ENCODE measurements at regions not wholly inside any gene's neighbourhood (a gene's known extent, or its start where the extent isn't known, plus 50 kb on each side); places are given as distances from the start of the nearest gene placed in this dataset.

GRCh38 chr14:97319691-97320090 is 522.5 kb downstream of the VRK1 start:
- POLR2A ChIA-PET: interaction anchor here in 1 of 2 donors (0.7 kb wide), 1 partner anchor 400 kb away, joined by 4 read pairs; no protein-coding TSS in a partner anchor
- H3K27me3 Mint-ChIP-seq: no peaks in the 10 kb centered on the region
- H3K9me3 Mint-ChIP-seq: peaks cover 0 to 10% (median 7%) of the 10 kb centered on the region in 3 donors
- no peak overlapping the region for H3K27ac Mint-ChIP-seq
- no peaks in the 10 kb centered on the region for H3K27me3 ChIP-seq (replicated peaks in 1 of 2; ENCODE audit: control insufficient read depth in 2 of 2, extremely low read depth in 1 of 2, insufficient read depth in 2 of 2, low read length in 1 of 2)
- no peak for DNase-seq
- no peak overlapping the region for H3K4me3 ChIP-seq (ENCODE audit: control insufficient read depth in 1 of 2, extremely low read depth in 1 of 2, low read length in 1 of 2)
- H3K36me3 Mint-ChIP-seq: no peaks in the 10 kb centered on the region
- H3K36me3 ChIP-seq (ENCODE audit: control insufficient read depth in 2 of 2, extremely low read depth in 1 of 2, insufficient read depth in 1 of 2, low read length in 1 of 2): no peaks in the 10 kb centered on the region
- H3K27ac ChIP-seq (ENCODE audit: low read length): no peak overlapping the region
- peaks cover 0 to 4% (median 2%) of the 10 kb centered on the region in 3 donors for H3K4me1 Mint-ChIP-seq
- WGBS (ENCODE audit: insufficient coverage): no CpG with 5 or more reads among the region's 3 CpGs
- CTCF ChIA-PET: no interaction called here
- ATAC-seq (replicated peaks in 1 of 4): no peak
- no peaks in the 10 kb centered on the region for H3K4me1 ChIP-seq (ENCODE audit: control insufficient read depth in 1 of 2, extremely low read depth in 1 of 2, insufficient read depth in 2 of 2, low read length in 2 of 2)
- no peaks in the 10 kb centered on the region for H3K9me3 ChIP-seq
- H3K4me3 Mint-ChIP-seq: no peak overlapping the region

- Mint-ChIP-seq H3K4me3 (no peak overlapping the region), H3K4me1 (peaks cover 21 to 25% (median 23%) of the 10 kb centered on the region in 3 donors), H3K36me3 (no peaks in the 10 kb centered on the region), H3K27me3 (no peaks in the 10 kb centered on the region), H3K27ac (no peak overlapping the region), H3K9me3 (no peaks in the 10 kb centered on the region)
- Histone ChIP-seq H3K4me3 (ENCODE audit: control insufficient read depth in 1 of 2, extremely low read depth in 1 of 2, low read length in 1 of 2) (no peak overlapping the region), H3K4me1 (ENCODE audit: control insufficient read depth in 1 of 2, extremely low read depth in 1 of 2, insufficient read depth in 2 of 2, low read length in 2 of 2) (peaks cover 7 to 21% of the 10 kb centered on the region in 2 experiments), H3K36me3 (ENCODE audit: control insufficient read depth in 2 of 2, extremely low read depth in 1 of 2, insufficient read depth in 1 of 2, low read length in 1 of 2) (no peaks in the 10 kb centered on the region), H3K27me3 (replicated peaks in 1 of 2; ENCODE audit: control insufficient read depth in 2 of 2, extremely low read depth in 1 of 2, insufficient read depth in 2 of 2, low read length in 1 of 2) (no peaks in the 10 kb centered on the region), H3K9me3 (no peaks in the 10 kb centered on the region), H3K27ac (ENCODE audit: low read length) (no peak overlapping the region)
- DNase-seq (no peak), ATAC-seq (replicated peaks in 1 of 4) (no peak)
- WGBS (ENCODE audit: insufficient coverage): no CpG with 5 or more reads among the region's 3 CpGs
- ChIA-PET POLR2A (no interaction called here), CTCF (no interaction called here)
These were observed 531.6 kb downstream of the VRK1 start for GRCh38 chr14:97328743-97329142.

GRCh38 chr14:97329701-97330100 is 532.5 kb downstream of the VRK1 start:
- Mint-ChIP-seq H3K36me3 (no peaks in the 10 kb centered on the region), H3K9me3 (no peaks in the 10 kb centered on the region), H3K4me1 (peaks cover 21 to 25% (median 23%) of the 10 kb centered on the region in 3 donors), H3K27me3 (no peaks in the 10 kb centered on the region), H3K4me3 (no peak overlapping the region), H3K27ac (no peak overlapping the region)
- WGBS (ENCODE audit: insufficient coverage): no CpG with 5 or more reads among the region's 2 CpGs
- DNase-seq (no peak), ATAC-seq (replicated peaks in 1 of 4) (no peak)
- ChIA-PET CTCF (no interaction called here), POLR2A (no interaction called here)
- H3K27me3 ChIP-seq (replicated peaks in 1 of 2; ENCODE audit: control insufficient read depth in 2 of 2, extremely low read depth in 1 of 2, insufficient read depth in 2 of 2, low read length in 1 of 2): no peaks in the 10 kb centered on the region
- H3K4me3 ChIP-seq (ENCODE audit: control insufficient read depth in 1 of 2, extremely low read depth in 1 of 2, low read length in 1 of 2): no peak overlapping the region
- no peaks in the 10 kb centered on the region for H3K9me3 ChIP-seq
- H3K36me3 ChIP-seq (ENCODE audit: control insufficient read depth in 2 of 2, extremely low read depth in 1 of 2, insufficient read depth in 1 of 2, low read length in 1 of 2): no peaks in the 10 kb centered on the region
- no peak overlapping the region for H3K27ac ChIP-seq (ENCODE audit: low read length)
- peaks cover 7 to 21% of the 10 kb centered on the region in 2 experiments for H3K4me1 ChIP-seq (ENCODE audit: control insufficient read depth in 1 of 2, extremely low read depth in 1 of 2, insufficient read depth in 2 of 2, low read length in 2 of 2)

GRCh38 chr14:97331058-97331457 is 533.9 kb downstream of the VRK1 start:
- ATAC-seq (replicated peaks in 1 of 4) (no peak), DNase-seq (no peak)
- Histone ChIP-seq H3K36me3 (ENCODE audit: control insufficient read depth in 2 of 2, extremely low read depth in 1 of 2, insufficient read depth in 1 of 2, low read length in 1 of 2) (no peaks in the 10 kb centered on the region), H3K4me3 (ENCODE audit: control insufficient read depth in 1 of 2, extremely low read depth in 1 of 2, low read length in 1 of 2) (no peak overlapping the region), H3K9me3 (no peaks in the 10 kb centered on the region), H3K27ac (ENCODE audit: low read length) (no peak overlapping the region), H3K27me3 (replicated peaks in 1 of 2; ENCODE audit: control insufficient read depth in 2 of 2, extremely low read depth in 1 of 2, insufficient read depth in 2 of 2, low read length in 1 of 2) (no peaks in the 10 kb centered on the region), H3K4me1 (ENCODE audit: control insufficient read depth in 1 of 2, extremely low read depth in 1 of 2, insufficient read depth in 2 of 2, low read length in 2 of 2) (peaks cover 11 to 24% of the 10 kb centered on the region in 2 experiments)
- Mint-ChIP-seq H3K4me1 (peaks cover 24 to 28% (median 27%) of the 10 kb centered on the region in 3 donors), H3K9me3 (peaks cover 0 to 3% (median 0%) of the 10 kb centered on the region in 3 donors), H3K36me3 (no peaks in the 10 kb centered on the region), H3K4me3 (peak overlapping the region in 1 of 3 donors; percentile 48), H3K27me3 (no peaks in the 10 kb centered on the region), H3K27ac (peak overlapping the region in 1 of 2 donors; percentile 25)
- WGBS (ENCODE audit: insufficient coverage): no CpG with 5 or more reads among the region's 3 CpGs
- ChIA-PET CTCF (interaction anchor here (0.6 kb wide), 4 partner anchors 247 to 1240 kb away, joined by 3 to 6 read pairs (median 4); no protein-coding TSS in a partner anchor), POLR2A (interaction anchor here in 1 of 2 donors (0.6 kb wide), 1 partner anchor 764 kb away, joined by 3 read pairs; no protein-coding TSS in a partner anchor)

- Histone ChIP-seq H3K27ac (ENCODE audit: low read length) (no peak overlapping the region), H3K4me3 (ENCODE audit: control insufficient read depth in 1 of 2, extremely low read depth in 1 of 2, low read length in 1 of 2) (no peak overlapping the region), H3K4me1 (ENCODE audit: control insufficient read depth in 1 of 2, extremely low read depth in 1 of 2, insufficient read depth in 2 of 2, low read length in 2 of 2) (peaks cover 16 to 28% of the 10 kb centered on the region in 2 experiments), H3K27me3 (replicated peaks in 1 of 2; ENCODE audit: control insufficient read depth in 2 of 2, extremely low read depth in 1 of 2, insufficient read depth in 2 of 2, low read length in 1 of 2) (no peaks in the 10 kb centered on the region), H3K9me3 (no peaks in the 10 kb centered on the region), H3K36me3 (ENCODE audit: control insufficient read depth in 2 of 2, extremely low read depth in 1 of 2, insufficient read depth in 1 of 2, low read length in 1 of 2) (no peaks in the 10 kb centered on the region)
- ATAC-seq (replicated peaks in 1 of 4) (no peak), DNase-seq (no peak)
- H3K36me3 Mint-ChIP-seq: no peaks in the 10 kb centered on the region
- no peaks in the 10 kb centered on the region for H3K27me3 Mint-ChIP-seq
- H3K4me3 Mint-ChIP-seq: peak overlapping the region in 1 of 3 donors; percentile 48
- H3K9me3 Mint-ChIP-seq: peaks cover 0 to 3% (median 0%) of the 10 kb centered on the region in 3 donors
- ChIA-PET POLR2A (interaction anchor here in 1 of 2 donors (0.7 kb wide), 1 partner anchor 1314 kb away, joined by 3 read pairs; no protein-coding TSS in a partner anchor), CTCF (no interaction called here)
- H3K27ac Mint-ChIP-seq: peak overlapping the region; percentile 25 to 29
- peaks cover 29 to 33% (median 32%) of the 10 kb centered on the region in 3 donors for H3K4me1 Mint-ChIP-seq
- no CpG with 5 or more reads among the region's 3 CpGs for WGBS (ENCODE audit: insufficient coverage)
These were observed 534.3 kb downstream of the VRK1 start for GRCh38 chr14:97331526-97331925.

- peak; percentile 42 to 78 (median 54) for ATAC-seq (replicated peaks in 1 of 4)
- no peaks in the 10 kb centered on the region for H3K27me3 Mint-ChIP-seq
- POLR2A ChIA-PET: no interaction called here
- Histone ChIP-seq H3K27ac (ENCODE audit: low read length) (no peak overlapping the region), H3K4me1 (ENCODE audit: control insufficient read depth in 1 of 2, extremely low read depth in 1 of 2, insufficient read depth in 2 of 2, low read length in 2 of 2) (peaks cover 16 to 21% of the 10 kb centered on the region in 2 experiments), H3K4me3 (ENCODE audit: control insufficient read depth in 1 of 2, extremely low read depth in 1 of 2, low read length in 1 of 2) (no peak overlapping the region), H3K27me3 (replicated peaks in 1 of 2; ENCODE audit: control insufficient read depth in 2 of 2, extremely low read depth in 1 of 2, insufficient read depth in 2 of 2, low read length in 1 of 2) (no peaks in the 10 kb centered on the region), H3K36me3 (ENCODE audit: control insufficient read depth in 2 of 2, extremely low read depth in 1 of 2, insufficient read depth in 1 of 2, low read length in 1 of 2) (no peaks in the 10 kb centered on the region), H3K9me3 (no peaks in the 10 kb centered on the region)
- H3K9me3 Mint-ChIP-seq: peaks cover 8 to 22% (median 11%) of the 10 kb centered on the region in 3 donors
- 100% methylated on average over 1 of the region's 1 CpG for WGBS (ENCODE audit: insufficient coverage)
- peaks cover 24 to 27% (median 26%) of the 10 kb centered on the region in 3 donors for H3K4me1 Mint-ChIP-seq
- H3K36me3 Mint-ChIP-seq: peaks cover 8% of the 10 kb centered on the region
- H3K27ac Mint-ChIP-seq: no peak overlapping the region
- peak in 2 of 35 experiments; percentile 11 to 17 for DNase-seq
- CTCF ChIA-PET: no interaction called here
- H3K4me3 Mint-ChIP-seq: no peak overlapping the region
These were observed 539.0 kb downstream of the VRK1 start for GRCh38 chr14:97336179-97336578.
